ENCODE measurements at regions not wholly inside any gene's neighbourhood (a gene's known extent, or its start where the extent isn't known, plus 50 kb on each side); places are given as distances from the start of the nearest gene placed in this dataset.

DNA sequence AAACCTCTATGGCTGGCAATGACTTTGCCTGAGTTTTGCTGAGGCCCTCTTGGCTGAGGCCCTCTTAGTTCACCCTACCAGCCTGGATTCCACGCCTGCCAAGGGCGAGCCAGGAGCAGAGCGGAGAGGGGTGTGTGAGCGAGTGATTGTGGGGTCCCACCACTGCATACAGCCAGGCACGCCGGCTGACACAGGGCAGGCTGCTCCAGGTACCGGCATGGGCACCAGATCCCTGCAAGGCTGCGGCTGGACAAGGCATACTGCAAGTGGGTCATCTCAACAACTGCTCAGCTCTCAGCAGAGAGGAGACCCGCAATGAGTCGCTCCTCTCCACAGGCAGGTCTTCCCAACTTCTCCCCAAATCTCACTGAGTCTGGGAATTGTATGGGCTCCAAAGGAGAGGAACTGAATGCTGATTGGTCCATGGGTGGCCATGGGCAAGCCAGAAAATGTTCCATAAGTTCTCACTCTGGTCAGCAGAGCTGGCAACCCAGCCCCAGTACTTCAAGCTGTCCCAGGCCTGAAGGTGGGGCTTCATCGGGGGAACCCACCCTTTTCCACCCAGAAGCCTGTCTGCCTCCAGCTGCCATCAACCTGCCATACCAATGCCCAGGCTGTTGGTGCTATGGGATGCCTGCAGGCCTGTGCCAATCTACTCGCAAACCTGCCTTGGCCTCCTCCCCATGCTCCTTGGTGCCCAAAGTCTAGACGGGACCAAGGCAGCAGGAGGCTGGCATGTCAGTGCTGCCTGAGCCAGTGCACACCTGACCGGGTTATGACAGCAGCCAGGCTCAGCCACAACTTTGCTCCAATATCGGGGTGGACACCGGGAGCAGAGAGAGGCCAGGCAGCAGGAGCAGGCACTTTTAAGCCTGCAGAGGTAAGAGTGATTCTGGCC is 1273.6 kb upstream of the GBE1 start:
- TF ChIP-seq ZNF70 (CRISPR knock-in tag; IDR thresholded peaks at IDR 0.05) = no peak
- no peak for TF ChIP-seq TCF4 (CRISPR knock-in tag; IDR thresholded peaks at IDR 0.05; ENCODE audit: borderline replicate concordance)
- no peak for TF ChIP-seq ZFP30 (CRISPR knock-in tag; IDR thresholded peaks at IDR 0.05)
- TF ChIP-seq, protein P1, sequence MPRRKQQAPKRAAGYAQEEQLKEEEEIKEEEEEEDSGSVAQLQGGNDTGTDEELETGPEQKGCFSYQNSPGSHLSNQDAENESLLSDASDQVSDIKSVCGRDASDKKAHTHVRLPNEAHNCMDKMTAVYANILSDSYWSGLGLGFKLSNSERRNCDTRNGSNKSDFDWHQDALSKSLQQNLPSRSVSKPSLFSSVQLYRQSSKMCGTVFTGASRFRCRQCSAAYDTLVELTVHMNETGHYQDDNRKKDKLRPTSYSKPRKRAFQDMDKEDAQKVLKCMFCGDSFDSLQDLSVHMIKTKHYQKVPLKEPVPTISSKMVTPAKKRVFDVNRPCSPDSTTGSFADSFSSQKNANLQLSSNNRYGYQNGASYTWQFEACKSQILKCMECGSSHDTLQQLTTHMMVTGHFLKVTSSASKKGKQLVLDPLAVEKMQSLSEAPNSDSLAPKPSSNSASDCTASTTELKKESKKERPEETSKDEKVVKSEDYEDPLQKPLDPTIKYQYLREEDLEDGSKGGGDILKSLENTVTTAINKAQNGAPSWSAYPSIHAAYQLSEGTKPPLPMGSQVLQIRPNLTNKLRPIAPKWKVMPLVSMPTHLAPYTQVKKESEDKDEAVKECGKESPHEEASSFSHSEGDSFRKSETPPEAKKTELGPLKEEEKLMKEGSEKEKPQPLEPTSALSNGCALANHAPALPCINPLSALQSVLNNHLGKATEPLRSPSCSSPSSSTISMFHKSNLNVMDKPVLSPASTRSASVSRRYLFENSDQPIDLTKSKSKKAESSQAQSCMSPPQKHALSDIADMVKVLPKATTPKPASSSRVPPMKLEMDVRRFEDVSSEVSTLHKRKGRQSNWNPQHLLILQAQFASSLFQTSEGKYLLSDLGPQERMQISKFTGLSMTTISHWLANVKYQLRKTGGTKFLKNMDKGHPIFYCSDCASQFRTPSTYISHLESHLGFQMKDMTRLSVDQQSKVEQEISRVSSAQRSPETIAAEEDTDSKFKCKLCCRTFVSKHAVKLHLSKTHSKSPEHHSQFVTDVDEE (CRISPR knock-in tag; IDR thresholded peaks at IDR 0.05) = no peak
- TF ChIP-seq ZC3H10 (CRISPR knock-in tag; IDR thresholded peaks at IDR 0.05) = no peak
- no peak for TF ChIP-seq OSR1 (CRISPR knock-in tag; IDR thresholded peaks at IDR 0.05)
- TF ChIP-seq CREB5 (CRISPR knock-in tag; IDR thresholded peaks at IDR 0.05; ENCODE audit: low read depth) = no peak
